K562 (cell line): ENCODE measurements at regions not wholly inside any gene's neighbourhood (a gene's known extent, or its start where the extent isn't known, plus 50 kb on each side); places are given as distances from the start of the nearest gene placed in this dataset.
A peak's percentile ranks its signal among the peaks of the same experiment; 100 is the strongest.

Experiments used
- ADNP ChIP-seq: fragments of 200-800 bp; sonication (Bioruptor generic); IDR thresholded peaks from 2 replicates; pipeline ENCODE4 v1.6.1; 2016; ENCODE audit warnings: missing genetic modification characterization, missing compliant biosample characterization
- BHLHE40 ChIP-seq: IDR thresholded peaks from 2 replicates; pipeline ENCODE4 v1.6.1; 2011; ENCODE audit warnings: low read length, improper control_type of control experiment
- CBFA2T2 ChIP-seq: fragments of 450-650 bp; conservative IDR thresholded peaks from 2 replicates; pipeline ENCODE4 v1.6.1; 2017; ENCODE audit warnings: mild to moderate bottlenecking
- CBFA2T3 ChIP-seq: fragments of 450-650 bp; IDR thresholded peaks from 2 replicates; pipeline ENCODE4 v1.6.1; 2017
- CCNT2 ChIP-seq: IDR thresholded peaks from 2 replicates; pipeline ENCODE4 v1.6.1; 2011; ENCODE audit warnings: borderline replicate concordance, low read depth, mild to moderate bottlenecking, moderate library complexity, mixed read lengths, low read length; ENCODE audit not compliant: insufficient read length; ENCODE audit errors: extremely low read depth
- CTBP1 ChIP-seq: fragments of 450-650 bp; IDR thresholded peaks from 2 replicates; pipeline ENCODE4 v1.6.1; 2016; ENCODE audit warnings: borderline replicate concordance
- EHMT2 ChIP-seq: fragments of 450-650 bp; IDR thresholded peaks from 2 replicates; pipeline ENCODE4 v1.6.1; 2018; ENCODE audit warnings: antibody characterized with exemption
- FOS ChIP-seq: IDR thresholded peaks from 3 replicates; pipeline ENCODE4 v1.6.1; 2011; ENCODE audit not compliant: insufficient read length; ENCODE audit errors: extremely low read depth
- FOSL1 ChIP-seq: fragments of 200-800 bp; sonication (Bioruptor generic); conservative IDR thresholded peaks from 2 replicates; pipeline ENCODE4 v1.6.1; 2016; ENCODE audit warnings: missing genetic modification characterization, missing compliant biosample characterization
- FOXM1 ChIP-seq, 2 experiments: fragments of 450-650 bp in 1 of 2; sonication (generic) in 1 of 2; formaldehyde crosslinking in 1 of 2; IDR thresholded peaks; 2 replicates each; pipeline versions ENCODE4 v1.6.1 to v1.9.0; 2017 to 2022; ENCODE audit warnings: low read depth in 2 of 2, mild to moderate bottlenecking in 2 of 2, missing genetic modification reagents in 1 of 2, moderate library complexity in 1 of 2
- MEIS2 ChIP-seq: fragments of 450-650 bp; IDR thresholded peaks from 2 replicates; pipeline ENCODE4 v1.6.1; 2014; ENCODE audit warnings: mild to moderate bottlenecking; ENCODE audit not compliant: partially characterized antibody
- MTA2 ChIP-seq: fragments of 450-650 bp; IDR thresholded peaks from 2 replicates; pipeline ENCODE4 v1.6.1; 2016; ENCODE audit warnings: low read depth
- POLR2AphosphoS5 ChIP-seq: IDR thresholded peaks from 2 replicates; pipeline ENCODE4 v1.6.1; 2011; ENCODE audit warnings: mild to moderate bottlenecking, low read depth, low read length, moderate library complexity; ENCODE audit not compliant: control insufficient read depth, insufficient read depth
- RFX5 ChIP-seq: IDR thresholded peaks from 2 replicates; pipeline ENCODE4 v1.6.1; 2011; ENCODE audit warnings: low read depth, mild to moderate bottlenecking, improper control_type of control experiment, low read length
- SOX6 ChIP-seq: fragments of 450-650 bp; IDR thresholded peaks from 2 replicates; pipeline ENCODE4 v1.6.1; 2014; ENCODE audit warnings: mild to moderate bottlenecking
- TCF3 ChIP-seq: sonication (generic); formaldehyde crosslinking; IDR thresholded peaks from 2 replicates; pipeline ENCODE4 v1.4.0; 2020; ENCODE audit warnings: mild to moderate bottlenecking, missing genetic modification reagents
- TOE1 ChIP-seq, 2 experiments: fragments of 450-650 bp in 1 of 2; sonication (generic) in 1 of 2; formaldehyde crosslinking in 1 of 2; IDR thresholded peaks; 2 replicates each; pipeline versions ENCODE4 v1.7.1 to v1.8.0; 2016 to 2022; ENCODE audit warnings: borderline replicate concordance in 2 of 2, mild to moderate bottlenecking in 2 of 2, antibody characterized with exemption in 1 of 2, inconsistent platforms in 1 of 2, low read depth in 1 of 2, missing genetic modification reagents in 1 of 2, moderate library complexity in 1 of 2
- TRIM24 ChIP-seq, 2 experiments: fragments of 450-650 bp; IDR thresholded peaks; 2 replicates each; pipeline ENCODE4 v1.6.1; 2016
- ZFPM2 ChIP-seq: fragments of 250-450 bp; sonication (Bioruptor Pico); IDR thresholded peaks from 2 replicates; pipeline ENCODE4 v1.5.1; 2022; ENCODE audit warnings: mild to moderate bottlenecking
- TF ChIP-seq, protein P1 (sequence below), 2 experiments: IDR thresholded peaks in 1 of 2; conservative IDR thresholded peaks in 1 of 2; 2 replicates each; pipeline ENCODE4 v1.6.1; 2016; ENCODE audit warnings: low read depth in 2 of 2, mild to moderate bottlenecking in 1 of 2, missing compliant biosample characterization in 1 of 2, missing genetic modification characterization in 1 of 2, moderate library complexity in 1 of 2
- TF ChIP-seq, protein P2 (sequence below): fragments of 250-450 bp; sonication (Bioruptor Pico); IDR thresholded peaks from 2 replicates; pipeline ENCODE4 v1.8.0; 2021; ENCODE audit warnings: moderate library complexity, mild to moderate bottlenecking, inconsistent platforms
- TF ChIP-seq, protein P3 (sequence below): IDR thresholded peaks from 2 replicates; pipeline ENCODE4 v1.6.1; 2014; ENCODE audit warnings: antibody characterized with exemption

GRCh38 chr3:72080800-72081199, 295.9 kb upstream of the PROK2 start (continued):
- TF ChIP-seq, protein P1, sequence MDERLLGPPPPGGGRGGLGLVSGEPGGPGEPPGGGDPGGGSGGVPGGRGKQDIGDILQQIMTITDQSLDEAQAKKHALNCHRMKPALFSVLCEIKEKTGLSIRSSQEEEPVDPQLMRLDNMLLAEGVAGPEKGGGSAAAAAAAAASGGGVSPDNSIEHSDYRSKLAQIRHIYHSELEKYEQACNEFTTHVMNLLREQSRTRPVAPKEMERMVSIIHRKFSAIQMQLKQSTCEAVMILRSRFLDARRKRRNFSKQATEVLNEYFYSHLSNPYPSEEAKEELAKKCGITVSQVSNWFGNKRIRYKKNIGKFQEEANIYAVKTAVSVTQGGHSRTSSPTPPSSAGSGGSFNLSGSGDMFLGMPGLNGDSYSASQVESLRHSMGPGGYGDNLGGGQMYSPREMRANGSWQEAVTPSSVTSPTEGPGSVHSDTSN (CRISPR knock-in tag; IDR thresholded peaks at IDR 0.05; ENCODE audit: low read depth), result no peak
- TF ChIP-seq, protein P1 (tag; conservative IDR thresholded peaks at IDR 0.05; ENCODE audit: low read depth), result peak; percentile 40; the same call in 1 of the 2 replicates
- TF ChIP-seq FOXM1 (IDR thresholded peaks at IDR 0.05; ENCODE audit: low read depth) (peak; percentile 70), FOXM1 (CRISPR knock-in tag; IDR thresholded peaks at IDR 0.05; ENCODE audit: low read depth) (no peak), CBFA2T3 (peak; percentile 94), EHMT2 (peak; percentile 43; the same call in 1 of the 2 replicates), BHLHE40 (peak; percentile 65), TOE1 (IDR thresholded peaks at IDR 0.05; ENCODE audit: borderline replicate concordance) (no peak), TOE1 (CRISPR knock-in tag; IDR thresholded peaks at IDR 0.05; ENCODE audit: borderline replicate concordance, low read depth) (no peak), TCF3 (CRISPR knock-in tag) (peak; percentile 91), MTA2 (peak; percentile 87), FOS (no peak), RFX5 (no peak), ZFPM2 (CRISPR knock-in tag) (no peak), FOSL1 (tag) (0 out of 2 replicates have a peak, but pooled peaks have one; percentile 25), ADNP (no peak), TRIM24 (IDR thresholded peaks at IDR 0.05) (peak; percentile 86 to 90), CCNT2 (peak; percentile 82), MEIS2 (peak; percentile 86), CBFA2T2 (peak; percentile 93), SOX6 (peak; percentile 92), CTBP1 (peak; percentile 55; the same call in 1 of the 2 replicates), POLR2AphosphoS5 (peak; percentile 47; the same call in 1 of the 2 replicates)
- TF ChIP-seq, protein P2, sequence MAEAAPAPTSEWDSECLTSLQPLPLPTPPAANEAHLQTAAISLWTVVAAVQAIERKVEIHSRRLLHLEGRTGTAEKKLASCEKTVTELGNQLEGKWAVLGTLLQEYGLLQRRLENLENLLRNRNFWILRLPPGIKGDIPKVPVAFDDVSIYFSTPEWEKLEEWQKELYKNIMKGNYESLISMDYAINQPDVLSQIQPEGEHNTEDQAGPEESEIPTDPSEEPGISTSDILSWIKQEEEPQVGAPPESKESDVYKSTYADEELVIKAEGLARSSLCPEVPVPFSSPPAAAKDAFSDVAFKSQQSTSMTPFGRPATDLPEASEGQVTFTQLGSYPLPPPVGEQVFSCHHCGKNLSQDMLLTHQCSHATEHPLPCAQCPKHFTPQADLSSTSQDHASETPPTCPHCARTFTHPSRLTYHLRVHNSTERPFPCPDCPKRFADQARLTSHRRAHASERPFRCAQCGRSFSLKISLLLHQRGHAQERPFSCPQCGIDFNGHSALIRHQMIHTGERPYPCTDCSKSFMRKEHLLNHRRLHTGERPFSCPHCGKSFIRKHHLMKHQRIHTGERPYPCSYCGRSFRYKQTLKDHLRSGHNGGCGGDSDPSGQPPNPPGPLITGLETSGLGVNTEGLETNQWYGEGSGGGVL (CRISPR knock-in tag), result no peak
- TF ChIP-seq, protein P3, sequence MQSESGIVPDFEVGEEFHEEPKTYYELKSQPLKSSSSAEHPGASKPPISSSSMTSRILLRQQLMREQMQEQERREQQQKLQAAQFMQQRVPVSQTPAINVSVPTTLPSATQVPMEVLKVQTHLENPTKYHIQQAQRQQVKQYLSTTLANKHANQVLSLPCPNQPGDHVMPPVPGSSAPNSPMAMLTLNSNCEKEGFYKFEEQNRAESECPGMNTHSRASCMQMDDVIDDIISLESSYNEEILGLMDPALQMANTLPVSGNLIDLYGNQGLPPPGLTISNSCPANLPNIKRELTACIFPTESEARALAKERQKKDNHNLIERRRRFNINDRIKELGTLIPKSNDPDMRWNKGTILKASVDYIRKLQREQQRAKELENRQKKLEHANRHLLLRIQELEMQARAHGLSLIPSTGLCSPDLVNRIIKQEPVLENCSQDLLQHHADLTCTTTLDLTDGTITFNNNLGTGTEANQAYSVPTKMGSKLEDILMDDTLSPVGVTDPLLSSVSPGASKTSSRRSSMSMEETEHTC, result 0 out of 2 replicates have a peak, but pooled peaks have one; percentile 18
